ENCODE measurements at regions not wholly inside any gene's neighbourhood (a gene's known extent, or its start where the extent isn't known, plus 50 kb on each side); places are given as distances from the start of the nearest gene placed in this dataset.

DNA sequence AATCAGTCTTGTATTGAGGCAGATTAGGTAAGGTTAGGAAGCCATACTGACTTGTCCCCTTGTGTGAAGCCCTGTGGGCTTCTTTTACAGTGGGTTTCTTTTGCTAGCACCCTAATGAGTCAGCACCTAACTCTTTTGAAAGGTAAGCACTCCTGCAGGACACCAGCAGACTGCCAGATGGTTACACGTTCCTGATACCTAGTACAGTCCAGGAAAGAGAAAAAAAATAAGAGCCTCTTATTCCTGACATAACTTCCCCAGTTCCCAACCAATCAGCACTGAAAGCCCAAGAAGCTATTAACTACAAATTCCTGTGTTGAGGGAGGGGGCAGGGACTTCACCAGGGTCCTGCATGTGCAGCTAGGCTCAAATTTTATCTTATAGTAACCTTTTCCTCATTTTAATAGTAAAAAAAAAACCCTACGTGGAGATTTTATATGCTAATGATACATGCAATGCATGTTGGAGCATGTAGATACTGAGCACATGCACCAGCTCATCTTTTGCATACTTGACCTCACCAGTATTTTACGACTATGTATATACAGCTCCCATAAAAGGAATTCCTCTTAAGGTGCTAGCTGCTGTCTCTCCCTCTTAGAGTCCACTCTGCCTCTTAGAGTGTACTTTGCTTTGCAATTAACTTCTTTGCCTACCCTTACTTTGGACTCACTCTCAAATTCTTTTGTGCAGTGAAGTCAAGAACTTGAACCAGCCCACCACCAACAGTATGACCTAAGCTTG, 84.7 kb upstream of the RORB start:
- TF ChIP-seq, protein P1, sequence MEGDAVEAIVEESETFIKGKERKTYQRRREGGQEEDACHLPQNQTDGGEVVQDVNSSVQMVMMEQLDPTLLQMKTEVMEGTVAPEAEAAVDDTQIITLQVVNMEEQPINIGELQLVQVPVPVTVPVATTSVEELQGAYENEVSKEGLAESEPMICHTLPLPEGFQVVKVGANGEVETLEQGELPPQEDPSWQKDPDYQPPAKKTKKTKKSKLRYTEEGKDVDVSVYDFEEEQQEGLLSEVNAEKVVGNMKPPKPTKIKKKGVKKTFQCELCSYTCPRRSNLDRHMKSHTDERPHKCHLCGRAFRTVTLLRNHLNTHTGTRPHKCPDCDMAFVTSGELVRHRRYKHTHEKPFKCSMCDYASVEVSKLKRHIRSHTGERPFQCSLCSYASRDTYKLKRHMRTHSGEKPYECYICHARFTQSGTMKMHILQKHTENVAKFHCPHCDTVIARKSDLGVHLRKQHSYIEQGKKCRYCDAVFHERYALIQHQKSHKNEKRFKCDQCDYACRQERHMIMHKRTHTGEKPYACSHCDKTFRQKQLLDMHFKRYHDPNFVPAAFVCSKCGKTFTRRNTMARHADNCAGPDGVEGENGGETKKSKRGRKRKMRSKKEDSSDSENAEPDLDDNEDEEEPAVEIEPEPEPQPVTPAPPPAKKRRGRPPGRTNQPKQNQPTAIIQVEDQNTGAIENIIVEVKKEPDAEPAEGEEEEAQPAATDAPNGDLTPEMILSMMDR (IDR thresholded peaks at IDR 0.05; ENCODE audit: low read depth, low read length, poor library complexity, severe bottlenecking) = no peak
- TF ChIP-seq EZH2phosphoT487 (IDR thresholded peaks at IDR 0.05; ENCODE audit: borderline replicate concordance, low read length) = no peak

Measured in DOHH2 (cell line).